ENCODE measurements at regions not wholly inside any gene's neighbourhood (a gene's known extent, or its start where the extent isn't known, plus 50 kb on each side); places are given as distances from the start of the nearest gene placed in this dataset.

- no peaks in the 10 kb centered on the region for H3K27me3 ChIP-seq (ENCODE audit: insufficient read depth, low read length, poor library complexity)
- TF ChIP-seq EZH2 (IDR thresholded peaks at IDR 0.05; ENCODE audit: borderline replicate concordance, low read depth, low read length, severe bottlenecking) (no peak), CTCF (IDR thresholded peaks at IDR 0.05; ENCODE audit: borderline replicate concordance, extremely low read depth, low read length, poor library complexity, severe bottlenecking) (no peak)
- no peak overlapping the region for H3K4me3 ChIP-seq (ENCODE audit: low read depth in 1 of 2, low read length in 2 of 2)
- no peak overlapping the region for H2AFZ ChIP-seq (ENCODE audit: low read depth, low read length)
- no peaks in the 10 kb centered on the region for H3K9me3 ChIP-seq (ENCODE audit: insufficient read depth, low read length, severe bottlenecking)
- H4K20me1 ChIP-seq (ENCODE audit: insufficient read depth, low read length), result no peaks in the 10 kb centered on the region
- H3K9ac ChIP-seq (ENCODE audit: low read depth, low read length), result no peak overlapping the region
- no peaks in the 10 kb centered on the region for H3K36me3 ChIP-seq (ENCODE audit: insufficient read depth, low read length)
- no peak overlapping the region for H3K4me2 ChIP-seq (ENCODE audit: insufficient read depth, low read length)
- DNase-seq (no peak), ATAC-seq (ENCODE audit: insufficient read depth, low read depth) (no peak)
- H3K79me2 ChIP-seq (ENCODE audit: insufficient read depth, low read length), result no peaks in the 10 kb centered on the region
- no peaks in the 10 kb centered on the region for H3K4me1 ChIP-seq (ENCODE audit: insufficient read depth, low read length)
- no peak overlapping the region for H3K27ac ChIP-seq (ENCODE audit: low read length)
These were observed 635.0 kb downstream of the DCDC2C start for GRCh38 chr2:4338345-4338744.

GRCh38 chr2:4340536-4340935, 637.2 kb downstream of the DCDC2C start:
- Histone ChIP-seq H3K9me3 (ENCODE audit: insufficient read depth, low read length, severe bottlenecking) (no peaks in the 10 kb centered on the region), H3K9ac (ENCODE audit: low read depth, low read length) (no peak overlapping the region), H4K20me1 (ENCODE audit: insufficient read depth, low read length) (no peaks in the 10 kb centered on the region), H3K79me2 (ENCODE audit: insufficient read depth, low read length) (no peaks in the 10 kb centered on the region), H3K4me2 (ENCODE audit: insufficient read depth, low read length) (no peak overlapping the region), H3K27ac (ENCODE audit: low read length) (no peak overlapping the region), H3K4me3 (ENCODE audit: low read depth in 1 of 2, low read length in 2 of 2) (no peak overlapping the region), H2AFZ (ENCODE audit: low read depth, low read length) (no peak overlapping the region), H3K27me3 (ENCODE audit: insufficient read depth, low read length, poor library complexity) (no peaks in the 10 kb centered on the region), H3K4me1 (ENCODE audit: insufficient read depth, low read length) (no peaks in the 10 kb centered on the region), H3K36me3 (ENCODE audit: insufficient read depth, low read length) (no peaks in the 10 kb centered on the region)
- DNase-seq (no peak), ATAC-seq (ENCODE audit: insufficient read depth, low read depth) (no peak)
- TF ChIP-seq EZH2 (IDR thresholded peaks at IDR 0.05; ENCODE audit: borderline replicate concordance, low read depth, low read length, severe bottlenecking) (no peak), CTCF (IDR thresholded peaks at IDR 0.05; ENCODE audit: borderline replicate concordance, extremely low read depth, low read length, poor library complexity, severe bottlenecking) (no peak)

- no peak overlapping the region for H3K9ac ChIP-seq (ENCODE audit: low read depth, low read length)
- DNase-seq (no peak), ATAC-seq (ENCODE audit: insufficient read depth, low read depth) (no peak)
- H3K9me3 ChIP-seq (ENCODE audit: insufficient read depth, low read length, severe bottlenecking), result no peaks in the 10 kb centered on the region
- no peak overlapping the region for H3K4me3 ChIP-seq (ENCODE audit: low read depth in 1 of 2, low read length in 2 of 2)
- H2AFZ ChIP-seq (ENCODE audit: low read depth, low read length), result no peak overlapping the region
- no peak overlapping the region for H3K27ac ChIP-seq (ENCODE audit: low read length)
- H3K36me3 ChIP-seq (ENCODE audit: insufficient read depth, low read length), result no peaks in the 10 kb centered on the region
- TF ChIP-seq EZH2 (IDR thresholded peaks at IDR 0.05; ENCODE audit: borderline replicate concordance, low read depth, low read length, severe bottlenecking) (no peak), CTCF (IDR thresholded peaks at IDR 0.05; ENCODE audit: borderline replicate concordance, extremely low read depth, low read length, poor library complexity, severe bottlenecking) (no peak)
- H3K4me1 ChIP-seq (ENCODE audit: insufficient read depth, low read length), result no peaks in the 10 kb centered on the region
- H4K20me1 ChIP-seq (ENCODE audit: insufficient read depth, low read length), result no peaks in the 10 kb centered on the region
- no peaks in the 10 kb centered on the region for H3K27me3 ChIP-seq (ENCODE audit: insufficient read depth, low read length, poor library complexity)
- H3K79me2 ChIP-seq (ENCODE audit: insufficient read depth, low read length), result no peaks in the 10 kb centered on the region
- H3K4me2 ChIP-seq (ENCODE audit: insufficient read depth, low read length), result no peak overlapping the region
These were observed 643.3 kb downstream of the DCDC2C start for GRCh38 chr2:4346628-4347027.

GRCh38 chr2:4353668-4354067, 650.3 kb downstream of the DCDC2C start:
- no peak overlapping the region for H3K27ac ChIP-seq (ENCODE audit: low read length)
- no peak overlapping the region for H3K4me3 ChIP-seq (ENCODE audit: low read depth in 1 of 2, low read length in 2 of 2)
- no peaks in the 10 kb centered on the region for H3K36me3 ChIP-seq (ENCODE audit: insufficient read depth, low read length)
- no peaks in the 10 kb centered on the region for H3K4me1 ChIP-seq (ENCODE audit: insufficient read depth, low read length)
- H3K27me3 ChIP-seq (ENCODE audit: insufficient read depth, low read length, poor library complexity), result no peaks in the 10 kb centered on the region
- no peak for ATAC-seq (ENCODE audit: insufficient read depth, low read depth)
- H3K4me2 ChIP-seq (ENCODE audit: insufficient read depth, low read length), result no peak overlapping the region
- H3K9me3 ChIP-seq (ENCODE audit: insufficient read depth, low read length, severe bottlenecking), result no peaks in the 10 kb centered on the region
- no peaks in the 10 kb centered on the region for H4K20me1 ChIP-seq (ENCODE audit: insufficient read depth, low read length)
- DNase-seq, result no peak
- H3K9ac ChIP-seq (ENCODE audit: low read depth, low read length), result no peak overlapping the region
- no peak overlapping the region for H2AFZ ChIP-seq (ENCODE audit: low read depth, low read length)
- TF ChIP-seq CTCF (IDR thresholded peaks at IDR 0.05; ENCODE audit: borderline replicate concordance, extremely low read depth, low read length, poor library complexity, severe bottlenecking) (no peak), EZH2 (IDR thresholded peaks at IDR 0.05; ENCODE audit: borderline replicate concordance, low read depth, low read length, severe bottlenecking) (no peak)
- H3K79me2 ChIP-seq (ENCODE audit: insufficient read depth, low read length), result no peaks in the 10 kb centered on the region

All from DND-41 (cell line).